ENCODE measurements at regions not wholly inside any gene's neighbourhood (a gene's known extent, or its start where the extent isn't known, plus 50 kb on each side); places are given as distances from the start of the nearest gene placed in this dataset.

DNA sequence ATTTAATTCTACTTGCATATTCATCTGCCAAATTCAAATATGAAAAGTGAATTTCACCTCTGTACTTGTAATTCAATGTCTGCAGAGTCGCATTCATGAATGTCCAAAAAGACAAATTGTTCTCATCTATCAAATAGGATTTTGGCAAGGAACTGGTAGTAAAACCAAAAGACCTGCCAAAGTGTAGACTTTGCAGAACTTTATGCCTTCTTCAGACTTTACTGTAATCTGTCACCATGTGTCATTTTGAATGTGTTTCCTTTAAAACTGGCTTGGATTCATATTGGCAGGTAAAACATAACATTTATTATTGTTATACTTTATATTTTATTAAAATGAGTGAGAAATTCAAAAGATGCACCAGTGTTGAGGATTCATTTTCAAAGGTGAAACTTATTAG, 701.9 kb upstream of the LINC00305 start:
- TF ChIP-seq CTCF (IDR thresholded peaks at IDR 0.05; ENCODE audit: poor library complexity, severe bottlenecking) (no peak), EP300 (conservative IDR thresholded peaks at IDR 0.05; ENCODE audit: poor library complexity, severe bottlenecking) (no peak), SMC3 (conservative IDR thresholded peaks at IDR 0.05; ENCODE audit: poor library complexity) (no peak), POLR2AphosphoS5 (IDR thresholded peaks at IDR 0.05) (no peak), TAF1 (IDR thresholded peaks at IDR 0.05; ENCODE audit: low read depth) (no peak), EZH2 (IDR thresholded peaks at IDR 0.05; ENCODE audit: borderline replicate concordance, insufficient read depth, low read length, poor library complexity, severe bottlenecking) (no peak), RAD21 (conservative IDR thresholded peaks at IDR 0.05) (no peak)

Measured in neural cell (in vitro differentiated cells).